GM18505 (cell line): ENCODE measurements at regions not wholly inside any gene's neighbourhood (a gene's known extent, or its start where the extent isn't known, plus 50 kb on each side); places are given as distances from the start of the nearest gene placed in this dataset.

Source experiments
- ATAC-seq: cut with Tn5 transposase; IDR thresholded peaks from one replicate; pipeline ENCODE4 v1.9.1; 2021; ENCODE audit not compliant: unreplicated experiment
- POLR2A ChIP-seq: IDR thresholded peaks from 4 replicates; pipeline ENCODE4 v1.6.1; 2011; ENCODE audit warnings: borderline replicate concordance; ENCODE audit not compliant: insufficient read depth, insufficient read length; ENCODE audit errors: extremely low read depth

DNA sequence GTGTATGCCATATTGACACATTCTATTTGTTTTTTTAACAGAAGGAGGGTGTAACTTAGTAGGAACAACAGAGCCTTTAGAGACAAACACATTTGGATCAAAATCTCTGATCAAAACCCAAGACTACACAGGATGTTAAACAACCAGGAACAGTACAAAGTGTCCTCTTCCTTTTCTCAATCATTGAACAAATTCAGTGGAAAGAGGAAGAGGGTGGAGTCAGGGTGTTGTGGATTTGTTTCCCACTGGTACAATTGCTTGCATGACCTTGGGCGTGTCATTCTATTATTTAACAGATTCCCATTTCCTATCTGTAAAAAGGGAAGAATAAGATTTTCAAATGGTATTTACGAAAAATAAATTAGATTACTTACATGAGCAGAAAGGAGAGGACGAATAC is 1162.8 kb upstream of the PRKX start:
- TF ChIP-seq POLR2A: no peak
- ATAC-seq: no peak

GRCh38 chrX:4851534-4851933 is 1138.1 kb upstream of the PRKX start:
- ATAC-seq: no peak
- TF ChIP-seq POLR2A: no peak

DNA sequence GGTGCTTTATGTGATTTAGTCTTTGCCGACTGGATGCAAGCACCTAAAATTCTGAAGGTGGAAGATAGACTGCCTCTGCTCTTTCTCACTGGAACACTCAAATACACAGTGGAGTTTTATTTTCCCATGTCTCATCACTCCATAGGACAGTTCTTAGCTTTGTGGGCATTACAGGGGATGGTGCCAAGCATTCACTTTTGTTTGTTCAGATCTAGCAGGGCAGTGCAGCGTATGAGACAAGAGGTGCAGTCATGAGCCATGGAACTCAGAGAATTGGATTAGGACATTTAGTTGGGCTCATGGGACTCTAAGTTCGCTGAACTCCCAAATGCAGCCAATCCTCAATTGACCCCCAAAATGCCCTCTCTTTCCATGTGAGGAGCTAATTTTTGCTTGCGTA is 1136.9 kb upstream of the PRKX start:
- ATAC-seq: no peak
- no peak for TF ChIP-seq POLR2A

GRCh38 chrX:4844376-4844775 is 1130.9 kb upstream of the PRKX start:
- ATAC-seq: no peak
- TF ChIP-seq POLR2A: no peak

DNA sequence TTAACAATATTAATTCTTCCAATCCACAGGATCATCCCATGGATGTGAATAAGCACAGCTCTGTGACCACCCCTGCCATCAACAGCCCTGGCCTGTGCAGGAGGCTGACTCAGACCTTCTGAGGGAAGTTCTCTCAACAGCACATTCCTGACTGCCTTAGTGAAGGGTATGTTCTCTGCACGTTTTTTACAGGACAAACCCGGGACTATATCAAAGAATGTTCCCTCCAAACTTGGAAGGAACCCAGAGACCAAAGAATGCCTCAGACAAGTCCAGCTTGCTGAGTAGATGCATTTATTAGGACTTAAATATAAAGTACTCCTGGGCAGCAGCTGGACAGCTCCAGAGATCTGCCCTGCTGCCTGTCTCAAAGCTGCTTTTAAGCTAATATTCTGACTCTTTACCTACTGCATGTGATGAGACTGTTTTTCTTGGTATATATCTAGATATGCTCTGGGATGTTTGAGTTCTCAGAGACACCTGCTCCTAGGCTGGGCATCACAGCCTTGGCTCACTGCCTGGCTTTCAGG is 1127.8 kb upstream of the PRKX start:
- TF ChIP-seq POLR2A: no peak
- no peak for ATAC-seq

DNA sequence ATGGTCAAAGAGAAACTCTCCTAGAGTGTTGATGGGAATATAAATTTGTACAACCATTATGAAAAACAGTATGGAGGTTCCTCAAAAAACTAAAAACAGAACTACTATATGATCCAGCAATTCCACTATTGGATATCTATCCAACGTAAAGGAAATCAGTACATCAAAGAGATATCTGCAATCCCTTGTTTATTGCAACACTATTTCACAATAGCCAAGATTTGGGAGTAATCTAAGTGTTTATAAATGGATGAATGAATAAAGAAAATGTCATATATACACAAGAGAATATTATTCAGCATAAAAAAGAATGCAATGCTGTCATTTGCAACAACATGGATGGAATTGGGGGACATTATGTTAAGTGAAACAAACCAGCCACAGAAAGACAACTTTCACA is 1118.1 kb upstream of the PRKX start:
- no peak for TF ChIP-seq POLR2A
- no peak for ATAC-seq

- ATAC-seq: no peak
- TF ChIP-seq POLR2A: no peak
Observed at GRCh38 chrX:4830880-4831557, 1117.6 kb upstream of the PRKX start.

GRCh38 chrX:4825550-4825949 is 1112.1 kb upstream of the PRKX start:
- ATAC-seq: no peak

DNA sequence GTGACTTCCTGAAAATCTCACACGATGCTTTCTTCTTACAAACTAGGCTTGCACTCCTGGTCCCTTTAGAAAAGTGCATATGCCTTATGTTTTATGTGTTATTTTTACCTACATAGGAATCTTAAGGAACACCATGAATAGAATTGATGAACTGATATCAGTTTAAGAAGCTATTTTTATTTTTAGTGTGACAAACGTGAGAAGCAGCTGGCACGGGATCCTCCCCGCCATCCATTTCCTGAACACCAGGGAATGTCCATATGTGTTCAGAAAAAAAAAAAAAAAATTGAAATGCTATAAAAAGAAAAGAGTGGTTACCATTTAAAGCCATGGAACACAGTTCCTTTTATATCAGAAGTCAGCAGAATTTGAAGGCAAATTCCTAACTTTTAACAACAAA is 1096.1 kb upstream of the PRKX start:
- ATAC-seq: no peak
- TF ChIP-seq POLR2A: no peak

More at GRCh38 chrX:4825550-4825949, 1112.1 kb upstream of the PRKX start:
- TF ChIP-seq POLR2A: no peak

DNA sequence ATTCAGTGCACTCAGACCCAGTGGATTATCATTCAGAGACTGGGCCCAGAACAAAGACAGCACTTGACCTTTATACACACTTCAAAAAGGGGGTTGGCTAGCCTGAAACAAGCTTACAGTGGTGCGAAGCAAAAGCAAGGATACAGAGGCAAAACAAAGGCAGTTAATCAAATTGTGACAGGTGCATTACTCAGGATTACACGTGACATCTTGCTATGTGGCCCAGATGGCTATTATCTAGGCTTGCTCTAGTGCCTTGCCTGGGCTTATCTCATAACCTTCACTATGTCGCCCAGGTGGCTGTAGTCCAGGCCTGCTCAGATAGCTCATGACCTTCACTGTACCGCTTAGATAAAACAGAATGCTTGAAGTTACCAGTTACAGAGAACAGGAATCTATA is 1092.1 kb upstream of the PRKX start:
- no peak for ATAC-seq
- TF ChIP-seq POLR2A: no peak

DNA sequence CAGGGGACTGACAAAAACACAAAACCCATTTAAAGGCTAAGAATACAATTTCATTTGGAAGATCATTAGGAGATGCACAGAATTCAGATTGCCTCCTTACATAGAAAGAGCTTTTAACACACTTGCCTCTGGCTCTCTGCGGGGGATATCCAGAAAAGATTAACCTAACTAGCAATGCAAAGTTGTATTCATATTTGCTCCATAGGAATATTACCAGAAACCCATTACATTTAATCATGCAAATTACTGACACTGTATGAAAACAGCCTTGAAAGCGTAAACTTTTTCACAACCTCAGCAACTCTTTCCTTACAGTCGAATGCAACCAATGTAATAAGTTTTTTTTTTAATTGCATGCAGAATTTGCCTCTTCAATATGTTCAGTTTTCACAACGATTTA is 1087.3 kb upstream of the PRKX start:
- TF ChIP-seq POLR2A: no peak
- ATAC-seq: no peak

- TF ChIP-seq POLR2A: no peak
- no peak for ATAC-seq
Observed at GRCh38 chrX:4787971-4788370, 1074.5 kb upstream of the PRKX start.

DNA sequence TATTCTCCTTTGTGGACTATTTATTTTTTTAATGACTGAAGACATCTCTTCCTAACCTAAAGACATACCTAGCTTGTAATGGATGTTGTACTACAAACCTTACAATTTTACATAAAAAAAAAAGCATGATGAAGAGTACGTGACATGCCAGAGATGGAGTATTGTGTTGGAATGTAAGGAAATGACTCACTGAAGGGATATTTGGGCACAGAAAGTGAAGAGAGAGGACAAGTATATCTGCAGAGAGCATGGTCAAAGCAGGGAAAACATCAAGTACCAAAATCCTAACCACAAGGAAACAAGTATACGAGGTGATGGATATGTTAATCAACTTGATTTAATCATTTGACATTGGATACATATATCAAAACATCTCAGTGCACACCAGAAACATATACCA is 1051.4 kb upstream of the PRKX start:
- no peak for ATAC-seq
- TF ChIP-seq POLR2A: no peak

- TF ChIP-seq POLR2A: no peak
- ATAC-seq: no peak
Observed at GRCh38 chrX:4762196-4762595, 1048.7 kb upstream of the PRKX start.

DNA sequence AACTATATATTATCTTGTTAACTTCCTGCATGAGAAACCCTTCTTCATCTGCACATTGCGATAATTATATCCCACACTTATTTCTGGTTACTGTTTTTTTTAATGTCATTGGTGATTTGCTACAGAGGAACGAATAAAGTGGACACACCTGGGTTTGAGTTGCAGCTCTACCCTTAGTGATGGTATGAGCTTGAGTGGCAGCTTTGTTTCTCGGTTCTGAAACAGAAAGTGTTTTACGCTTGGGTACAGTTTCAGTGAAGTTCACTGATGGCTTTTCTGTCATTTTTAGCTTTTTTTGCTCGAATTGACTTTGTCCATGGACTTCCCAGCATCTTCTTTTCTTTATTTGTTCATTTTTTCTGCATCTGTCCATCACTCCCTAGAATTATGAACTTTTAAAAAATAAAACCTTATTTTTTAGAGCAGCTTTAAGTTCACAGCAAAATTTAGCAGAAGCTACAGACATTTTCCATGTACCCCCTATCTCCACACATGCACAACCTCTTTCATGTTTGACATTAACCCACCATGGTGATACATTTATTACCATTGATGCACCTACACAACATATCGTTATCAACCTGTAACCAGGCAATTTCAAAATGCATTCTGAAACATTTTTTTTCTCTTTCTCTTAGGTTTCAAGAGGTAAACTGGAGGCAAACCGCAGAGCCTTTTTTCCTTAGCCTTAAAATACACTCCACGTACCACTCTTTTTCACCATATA is 1041.6 kb upstream of the PRKX start:
- peak; percentile 91 for ATAC-seq
- no peak for TF ChIP-seq POLR2A

DNA sequence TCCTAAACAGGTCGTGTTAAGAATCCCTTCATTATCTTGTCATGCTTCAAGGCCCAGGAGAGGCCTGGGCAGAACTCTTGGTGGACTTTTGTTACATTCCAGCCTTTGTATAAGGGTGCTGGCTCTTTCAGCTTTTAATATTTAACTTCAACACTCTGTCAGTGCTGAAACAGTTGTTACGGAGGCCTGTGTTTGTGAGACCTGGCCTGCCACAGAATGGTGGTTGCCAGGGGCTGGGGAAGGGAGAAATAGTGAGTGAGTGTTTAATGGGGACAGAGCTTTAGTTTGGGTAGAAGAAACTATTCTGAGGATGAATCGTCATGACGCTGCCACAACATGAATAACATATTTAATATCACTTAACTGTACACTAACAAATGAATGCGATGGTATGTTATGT is 1027.6 kb upstream of the PRKX start:
- no peak for TF ChIP-seq POLR2A
- ATAC-seq: no peak
